ACC112 (cell line): ENCODE measurements at regions not wholly inside any gene's neighbourhood (a gene's known extent, or its start where the extent isn't known, plus 50 kb on each side); places are given as distances from the start of the nearest gene placed in this dataset.

Source experiments
- H2AFZ ChIP-seq: fragments of 200-600 bp; sonication (generic); one replicate; pipeline ENCODE4 v1.6.0; 2017; ENCODE audit warnings: antibody characterized with exemption, low read length; ENCODE audit not compliant: unreplicated experiment
- H3K27ac ChIP-seq: fragments of 200-600 bp; sonication (generic); 2 replicates; pipeline ENCODE4 v1.5.1; 2014; ENCODE audit warnings: low read depth, mild to moderate bottlenecking, antibody characterized with exemption, low read length, moderate library complexity
- H3K27me3 ChIP-seq: fragments of 200-600 bp; sonication (generic); 2 replicates; pipeline ENCODE4 v1.6.1; 2014; ENCODE audit warnings: mild to moderate bottlenecking, antibody characterized with exemption, low read length, moderate library complexity, mixed read lengths; ENCODE audit not compliant: insufficient read depth
- H3K36me3 ChIP-seq: fragments of 200-600 bp; sonication (generic); 2 replicates; pipeline ENCODE4 v1.6.1; 2016; ENCODE audit warnings: mild to moderate bottlenecking, antibody characterized with exemption, low read length, moderate library complexity, mixed read lengths; ENCODE audit not compliant: insufficient read depth
- H3K4me1 ChIP-seq: fragments of 200-600 bp; sonication (generic); one replicate; pipeline ENCODE4 v1.6.1; 2016; ENCODE audit warnings: low read length, mixed read lengths; ENCODE audit not compliant: insufficient read depth, unreplicated experiment, control insufficient read depth
- H3K4me3 ChIP-seq: fragments of 200-600 bp; sonication (generic); 2 replicates; pipeline ENCODE4 v1.5.1; 2014; ENCODE audit warnings: mild to moderate bottlenecking, low read depth, low read length
- H3K79me2 ChIP-seq: fragments of 200-600 bp; sonication (generic); one replicate; pipeline ENCODE4 v1.6.0; 2016; ENCODE audit warnings: low read length; ENCODE audit not compliant: control insufficient read depth, unreplicated experiment, insufficient read depth

GRCh38 chr11:122367809-122368231, 251.8 kb upstream of the BLID start:
- peak overlapping the region; percentile 81 for H3K4me3 ChIP-seq
- H3K4me1 ChIP-seq, result peaks cover 20% of the 10 kb centered on the region
- H3K79me2 ChIP-seq, result peaks cover 9% of the 10 kb centered on the region
- H2AFZ ChIP-seq, result peak overlapping the region; percentile 61
- H3K36me3 ChIP-seq, result no peaks in the 10 kb centered on the region
- peak overlapping the region; percentile 11; the same call in 1 of the 2 replicates for H3K27ac ChIP-seq
- H3K27me3 ChIP-seq, result no peaks in the 10 kb centered on the region

DNA sequence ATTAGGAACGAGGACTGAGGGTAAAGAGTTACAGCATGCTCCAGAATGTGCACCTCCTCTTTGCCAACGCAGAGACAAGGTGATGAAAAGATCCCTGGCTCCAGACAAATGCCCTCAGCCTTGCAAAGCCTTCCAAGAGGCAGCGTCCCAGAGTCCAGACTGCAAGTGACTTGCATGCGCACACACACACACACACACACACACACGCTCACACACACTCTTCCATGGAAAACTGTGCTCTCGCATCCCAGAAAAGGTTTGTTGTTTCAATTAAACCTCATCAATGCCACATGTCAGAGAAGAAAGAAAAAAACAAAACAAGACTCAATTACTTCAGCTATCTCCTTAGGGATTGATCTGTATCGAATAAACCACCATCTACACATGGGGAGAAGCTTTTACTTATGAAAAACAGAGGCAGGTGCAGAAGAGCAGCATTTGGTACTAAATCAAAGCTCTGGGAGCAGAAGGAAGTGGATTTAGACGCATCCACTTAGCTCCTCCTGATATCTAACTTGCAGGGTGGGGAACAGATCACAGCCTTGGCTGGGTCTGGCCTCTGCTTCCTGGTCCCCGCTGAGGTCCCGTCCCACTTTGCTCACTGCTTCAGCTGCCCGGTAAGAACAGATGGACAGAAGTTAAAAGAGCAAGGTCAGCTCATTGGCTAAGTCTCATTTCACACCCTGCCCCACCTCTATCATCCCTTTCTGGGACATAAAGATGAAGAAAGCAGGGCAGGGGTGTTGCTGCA, 249.8 kb upstream of the BLID start:
- Histone ChIP-seq H3K27ac (no peak overlapping the region), H3K4me3 (peak overlapping the region; percentile 81), H2AFZ (peak overlapping the region; percentile 88), H3K79me2 (peaks cover 9% of the 10 kb centered on the region), H3K36me3 (no peaks in the 10 kb centered on the region), H3K4me1 (peaks cover 20% of the 10 kb centered on the region), H3K27me3 (no peaks in the 10 kb centered on the region)

- no peaks in the 10 kb centered on the region for H3K27me3 ChIP-seq
- H3K27ac ChIP-seq, result no peak overlapping the region
- peaks cover 19% of the 10 kb centered on the region for H3K4me1 ChIP-seq
- H3K4me3 ChIP-seq, result no peak overlapping the region
- H3K79me2 ChIP-seq, result peaks cover 9% of the 10 kb centered on the region
- H2AFZ ChIP-seq, result no peak overlapping the region
- no peaks in the 10 kb centered on the region for H3K36me3 ChIP-seq
These were observed 247.3 kb upstream of the BLID start for GRCh38 chr11:122363296-122363695.

DNA sequence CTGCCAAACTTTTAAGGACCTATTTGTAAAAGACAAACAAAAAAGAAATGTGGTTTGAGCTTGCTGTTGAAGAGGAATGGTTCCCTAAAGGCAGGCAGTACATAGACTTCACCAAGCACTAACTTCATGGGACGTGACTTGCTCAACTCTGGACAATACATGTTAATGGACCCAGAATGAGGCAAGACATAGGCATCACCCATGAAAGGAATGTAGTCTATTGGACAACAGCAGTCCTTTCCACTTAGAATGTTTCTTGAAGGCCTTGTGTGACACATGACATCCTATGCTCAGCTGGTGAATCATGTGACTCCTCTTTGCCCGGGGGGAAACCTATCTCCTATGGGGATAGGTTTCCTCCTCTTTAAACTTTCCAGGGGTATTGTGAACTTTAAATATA, 246.4 kb upstream of the BLID start:
- no peak overlapping the region for H3K27ac ChIP-seq
- H3K36me3 ChIP-seq, result no peaks in the 10 kb centered on the region
- H3K4me3 ChIP-seq, result no peak overlapping the region
- no peak overlapping the region for H2AFZ ChIP-seq
- H3K4me1 ChIP-seq, result peaks cover 14% of the 10 kb centered on the region
- H3K79me2 ChIP-seq, result peaks cover 9% of the 10 kb centered on the region
- H3K27me3 ChIP-seq, result no peaks in the 10 kb centered on the region

DNA sequence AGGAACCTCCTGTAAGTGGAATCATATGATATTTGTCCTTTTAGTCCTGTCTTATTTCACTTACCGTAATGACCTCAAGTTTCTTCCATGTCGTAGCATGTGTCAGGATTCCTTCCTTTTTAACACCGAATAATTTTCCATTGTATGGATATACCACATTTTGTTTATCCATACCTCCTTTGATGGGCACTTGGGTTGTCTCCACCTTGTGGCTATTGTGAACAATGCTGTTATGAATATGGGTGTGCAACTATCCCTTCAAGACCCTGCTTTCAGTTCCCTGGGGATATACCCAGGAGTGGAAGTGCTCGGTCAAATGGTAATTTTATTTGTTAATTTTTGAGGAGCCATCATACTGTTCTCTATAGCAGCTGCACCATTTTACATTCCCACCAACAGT, 244.9 kb upstream of the BLID start:
- no peaks in the 10 kb centered on the region for H3K27me3 ChIP-seq
- no peak overlapping the region for H3K4me3 ChIP-seq
- H3K36me3 ChIP-seq, result no peaks in the 10 kb centered on the region
- no peak overlapping the region for H3K27ac ChIP-seq
- H2AFZ ChIP-seq, result no peak overlapping the region
- H3K4me1 ChIP-seq, result peaks cover 10% of the 10 kb centered on the region
- peaks cover 7% of the 10 kb centered on the region for H3K79me2 ChIP-seq

DNA sequence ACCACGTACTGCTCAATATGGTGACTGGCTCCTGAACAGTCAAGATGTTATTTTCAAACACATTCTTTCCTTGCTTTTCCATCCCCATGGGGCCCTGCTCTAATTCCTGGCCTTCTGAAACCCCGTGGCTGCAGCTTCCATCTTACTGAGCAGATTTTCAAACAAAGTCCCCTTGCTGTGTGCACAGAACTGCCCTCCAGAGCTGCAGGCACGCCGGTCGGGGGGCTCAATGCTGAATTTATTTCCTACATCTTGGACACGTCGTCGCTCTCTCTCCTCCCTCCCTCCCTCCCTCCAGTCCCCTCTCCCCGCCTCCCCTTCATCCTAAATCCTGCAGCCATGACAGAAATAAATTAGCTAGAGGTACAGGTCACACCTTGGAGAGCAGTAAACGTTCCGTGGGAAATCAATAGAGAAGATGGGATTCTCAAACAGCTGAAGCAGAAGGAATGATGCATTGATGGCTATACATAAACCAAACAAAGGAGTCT, 243.1 kb upstream of the BLID start:
- Histone ChIP-seq H2AFZ (no peak overlapping the region), H3K27me3 (no peaks in the 10 kb centered on the region), H3K4me1 (no peaks in the 10 kb centered on the region), H3K36me3 (no peaks in the 10 kb centered on the region), H3K79me2 (no peaks in the 10 kb centered on the region), H3K4me3 (no peak overlapping the region), H3K27ac (no peak overlapping the region)

DNA sequence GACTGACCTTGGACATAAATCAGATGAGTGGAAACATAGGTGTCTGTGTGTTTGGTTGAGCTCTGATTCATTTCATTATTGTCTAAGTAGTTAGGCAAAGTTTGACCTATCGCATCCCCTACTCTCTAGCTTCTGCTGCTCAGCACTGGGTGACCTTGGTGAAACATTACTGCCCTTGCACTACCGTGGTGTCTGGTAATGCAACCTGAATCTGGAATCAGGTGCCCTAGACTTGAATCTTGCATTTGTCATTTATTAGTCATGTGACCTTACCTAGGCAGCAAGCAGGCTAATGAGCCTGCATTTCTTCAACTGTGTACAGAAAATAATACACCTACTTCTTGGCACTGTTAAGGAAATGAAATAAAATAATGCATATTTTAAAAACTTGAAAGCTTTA, 242.3 kb upstream of the BLID start:
- Histone ChIP-seq H3K4me1 (peaks cover 3% of the 10 kb centered on the region), H3K79me2 (no peaks in the 10 kb centered on the region), H3K27ac (no peak overlapping the region), H2AFZ (no peak overlapping the region), H3K4me3 (no peak overlapping the region), H3K27me3 (no peaks in the 10 kb centered on the region), H3K36me3 (no peaks in the 10 kb centered on the region)

- no peaks in the 10 kb centered on the region for H3K79me2 ChIP-seq
- no peak overlapping the region for H3K27ac ChIP-seq
- H2AFZ ChIP-seq, result no peak overlapping the region
- H3K4me3 ChIP-seq, result no peak overlapping the region
- no peaks in the 10 kb centered on the region for H3K36me3 ChIP-seq
- H3K4me1 ChIP-seq, result peaks cover 3% of the 10 kb centered on the region
- no peaks in the 10 kb centered on the region for H3K27me3 ChIP-seq
These were observed 240.0 kb upstream of the BLID start for GRCh38 chr11:122355968-122356367.

GRCh38 chr11:122354025-122354697, 238.1 kb upstream of the BLID start:
- H3K27me3 ChIP-seq, result no peaks in the 10 kb centered on the region
- H3K79me2 ChIP-seq, result no peaks in the 10 kb centered on the region
- no peak overlapping the region for H3K27ac ChIP-seq
- no peaks in the 10 kb centered on the region for H3K36me3 ChIP-seq
- H3K4me1 ChIP-seq, result peaks cover 3% of the 10 kb centered on the region
- H3K4me3 ChIP-seq, result peak overlapping the region; percentile 45
- peak overlapping the region; percentile 30 for H2AFZ ChIP-seq

GRCh38 chr11:122353561-122353960, 237.5 kb upstream of the BLID start:
- H3K79me2 ChIP-seq, result no peaks in the 10 kb centered on the region
- H2AFZ ChIP-seq, result peak overlapping the region; percentile 30
- H3K27ac ChIP-seq, result no peak overlapping the region
- H3K4me1 ChIP-seq, result peaks cover 3% of the 10 kb centered on the region
- no peaks in the 10 kb centered on the region for H3K36me3 ChIP-seq
- no peaks in the 10 kb centered on the region for H3K27me3 ChIP-seq
- H3K4me3 ChIP-seq, result peak overlapping the region; percentile 45
